Hepatic stellate cell (primary cell): ENCODE measurements at regions not wholly inside any gene's neighbourhood (a gene's known extent, or its start where the extent isn't known, plus 50 kb on each side); places are given as distances from the start of the nearest gene placed in this dataset.

ENCODE experiments used
- DNase-seq: peaks from one replicate; pipeline ENCODE4 v3.0.0; 2011; ENCODE audit warnings: low spot score

DNA sequence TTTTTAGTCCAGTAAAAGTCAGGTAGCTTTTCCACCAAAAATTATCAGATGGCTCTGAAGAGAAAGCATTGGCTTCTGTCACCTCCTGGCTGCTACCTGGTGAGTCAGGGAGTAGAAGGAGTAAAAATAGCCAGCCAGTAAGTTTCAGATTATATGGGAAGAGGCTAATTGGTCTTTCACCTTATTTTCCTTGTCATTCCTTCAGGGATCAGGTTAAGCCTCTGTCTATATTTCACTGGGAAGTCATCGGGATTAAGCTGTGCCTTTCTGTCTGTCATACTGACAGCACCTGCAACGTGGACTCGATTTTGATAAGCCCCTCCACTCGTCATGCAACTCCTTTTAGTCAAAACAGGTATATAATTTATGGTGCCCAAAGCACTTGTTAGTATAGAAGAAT lies 380.7 kb upstream of the CELF4 start:
- no peak for DNase-seq

DNA sequence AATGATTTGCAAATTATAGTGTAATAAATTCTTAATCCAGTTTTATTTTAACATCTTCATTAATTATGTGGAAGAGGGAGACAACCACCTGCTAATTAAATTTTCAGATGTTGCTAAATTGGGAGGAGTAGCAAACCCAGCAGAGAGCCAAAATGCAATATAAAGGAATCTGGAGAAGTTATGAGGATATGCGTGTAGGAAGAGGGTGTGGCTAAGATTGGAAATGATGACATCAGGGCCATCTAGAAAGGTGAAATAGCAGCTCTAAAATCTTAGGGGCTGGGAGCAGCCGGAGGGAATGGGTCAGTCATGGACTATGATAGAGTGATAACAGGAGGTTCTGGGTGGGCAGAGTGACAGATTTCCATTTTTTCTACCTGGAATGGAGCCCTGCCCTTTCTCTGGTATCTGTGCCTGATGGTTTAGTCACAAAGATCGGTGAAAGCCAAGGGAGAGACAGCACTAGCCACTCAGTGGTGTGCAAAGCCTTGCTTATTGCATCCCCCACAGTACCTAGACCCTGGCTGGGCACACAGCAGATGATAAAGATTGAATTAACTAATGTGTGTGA lies 379.2 kb upstream of the CELF4 start:
- DNase-seq = no peak

DNA sequence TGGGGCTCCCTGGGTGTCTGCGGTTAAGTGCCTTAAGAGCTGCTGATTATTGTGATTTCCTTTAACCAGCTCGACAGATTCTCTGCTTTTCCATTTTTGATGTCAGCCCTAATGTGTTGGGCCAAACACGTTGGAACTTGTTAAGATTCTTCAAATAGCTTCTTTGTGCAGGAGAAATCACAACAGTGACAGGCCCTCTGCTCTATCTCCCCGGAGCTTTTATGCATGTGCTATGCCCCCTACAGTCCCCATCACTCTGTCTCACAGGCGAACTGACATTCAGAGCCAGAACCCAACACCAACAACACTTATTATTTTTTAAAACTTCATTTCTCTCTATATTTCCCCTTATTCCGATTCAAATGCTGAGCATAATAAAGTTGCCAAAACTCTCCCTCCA lies 371.7 kb upstream of the CELF4 start:
- no peak for DNase-seq

DNA sequence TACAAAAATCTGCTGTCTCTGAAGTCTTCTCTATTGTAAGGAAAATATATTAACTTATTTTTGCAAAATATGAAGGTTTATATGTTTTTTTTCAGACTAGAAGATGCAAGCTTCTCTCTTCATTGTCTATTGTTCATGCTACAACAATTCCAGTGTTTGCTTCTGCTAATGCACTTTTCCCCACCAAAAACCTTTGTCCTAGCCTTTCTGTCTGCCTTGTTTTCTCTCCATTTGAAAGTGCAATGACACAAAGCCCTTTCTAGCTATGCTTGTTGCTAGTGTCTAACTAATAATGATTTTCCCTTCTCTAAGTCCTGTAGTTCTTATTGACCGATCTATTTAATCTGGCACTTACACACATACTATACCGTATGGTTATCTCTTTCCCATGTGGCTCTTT lies 369.5 kb upstream of the CELF4 start:
- no peak for DNase-seq

DNA sequence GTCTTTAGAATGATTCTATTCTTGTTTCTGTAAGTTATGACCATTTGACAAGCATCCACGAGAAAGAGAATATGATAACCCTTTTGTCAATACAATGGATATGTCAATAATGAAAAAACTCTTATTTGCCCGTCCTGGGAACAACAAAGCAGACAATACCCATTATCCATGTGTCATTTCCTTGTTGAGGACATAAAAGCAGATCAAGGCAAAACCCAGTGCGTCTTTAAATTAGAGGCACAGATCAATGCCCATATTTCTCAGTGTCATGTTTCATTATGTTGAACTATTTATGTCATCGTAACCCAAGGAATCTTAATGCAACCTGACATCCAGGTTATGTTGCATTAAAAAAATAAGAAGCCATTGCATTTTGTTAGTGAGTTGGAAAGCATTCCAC lies 365.0 kb upstream of the CELF4 start:
- no peak for DNase-seq

DNA sequence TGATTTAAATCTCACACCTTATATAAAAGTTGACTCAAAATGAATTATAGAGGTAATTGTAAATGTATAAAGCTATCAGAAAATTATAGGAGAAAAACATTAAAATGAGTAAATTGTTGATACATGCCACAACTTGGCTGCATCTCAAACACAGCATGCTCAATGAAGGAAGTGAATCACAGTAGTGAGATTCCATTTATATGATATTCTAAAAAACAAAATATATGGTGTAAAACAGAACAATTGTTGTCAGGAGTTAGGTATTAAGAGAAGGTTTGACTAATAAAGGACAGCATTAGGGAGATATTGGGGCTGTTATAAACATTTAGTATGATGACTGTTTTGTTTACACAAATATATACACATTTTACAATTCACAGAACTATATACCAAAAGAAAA lies 356.6 kb upstream of the CELF4 start:
- no peak for DNase-seq

DNA sequence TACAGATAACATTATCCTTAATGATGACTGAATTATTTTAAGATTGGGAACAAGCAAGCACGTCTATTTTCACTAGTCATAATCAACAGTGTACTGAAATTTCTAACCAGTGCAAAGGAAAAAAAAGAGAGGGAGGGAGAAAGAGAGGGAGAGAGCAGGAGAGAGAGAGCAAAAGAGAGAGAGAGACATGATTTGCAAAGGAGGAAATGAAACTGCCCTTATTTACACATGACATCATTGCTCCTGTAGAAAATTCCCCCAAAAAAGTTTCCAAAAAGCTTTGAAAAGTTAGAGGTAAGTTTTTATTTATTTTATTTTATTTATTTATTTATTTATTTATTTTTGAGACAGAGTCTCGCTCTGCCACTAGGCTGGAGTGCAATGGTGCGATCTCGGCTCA lies 355.3 kb upstream of the CELF4 start:
- DNase-seq = no peak

DNA sequence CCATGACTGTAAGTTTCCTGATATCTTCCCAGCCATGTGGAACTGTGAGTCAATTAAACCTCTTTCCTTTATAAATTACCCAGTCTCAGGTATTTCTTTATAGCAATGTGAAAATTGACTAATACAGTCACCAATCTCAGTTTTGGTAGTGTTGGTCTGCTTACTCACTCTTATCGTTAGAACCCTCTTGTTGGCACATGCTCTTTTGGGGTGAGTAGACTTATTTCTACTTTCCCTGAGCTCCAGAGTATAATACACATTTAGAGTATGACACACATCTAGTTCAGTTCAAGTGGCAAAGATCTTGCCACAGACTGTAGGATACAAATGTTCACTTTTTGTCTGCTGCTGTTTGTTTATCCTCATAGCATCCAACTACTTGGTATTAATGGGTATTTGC lies 347.5 kb upstream of the CELF4 start:
- DNase-seq = no peak

DNA sequence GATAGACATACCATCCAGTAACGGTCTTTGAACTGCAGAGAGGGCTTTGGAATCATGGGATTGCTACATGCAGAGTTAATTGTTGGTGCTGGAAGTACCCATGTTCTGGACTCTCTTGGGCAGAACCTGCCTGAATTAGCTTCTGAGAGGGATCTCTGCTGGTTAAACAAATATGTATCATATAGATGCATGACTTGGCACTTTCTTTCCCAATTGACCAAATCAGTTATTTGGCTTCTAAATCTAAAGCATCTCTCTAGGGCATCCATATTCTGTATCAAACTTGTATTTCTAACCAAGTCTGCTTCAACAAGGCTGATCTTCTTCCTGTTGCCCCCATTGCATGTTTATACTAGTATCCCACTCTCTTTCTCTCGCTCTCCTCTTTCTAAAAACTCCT lies 336.7 kb upstream of the CELF4 start:
- no peak for DNase-seq

DNA sequence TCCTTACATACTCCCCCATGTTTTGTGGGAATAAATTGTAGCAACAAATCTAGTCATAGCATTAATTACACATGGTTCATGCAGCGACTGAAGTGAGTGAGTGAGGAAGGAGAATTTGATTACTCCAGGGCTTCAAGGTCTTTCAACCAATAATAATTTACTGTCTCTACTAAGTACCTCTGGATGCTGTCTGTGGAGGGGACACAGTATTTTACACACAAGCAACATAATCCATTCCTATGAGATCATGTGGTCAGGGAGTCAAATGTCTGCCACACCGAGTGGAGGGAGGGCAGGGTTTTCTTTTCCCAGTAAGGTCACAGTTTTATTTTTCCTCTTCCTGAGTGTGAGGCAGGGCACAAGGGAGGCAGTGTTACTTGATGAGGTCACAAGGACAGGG lies 334.7 kb upstream of the CELF4 start:
- no peak for DNase-seq

DNA sequence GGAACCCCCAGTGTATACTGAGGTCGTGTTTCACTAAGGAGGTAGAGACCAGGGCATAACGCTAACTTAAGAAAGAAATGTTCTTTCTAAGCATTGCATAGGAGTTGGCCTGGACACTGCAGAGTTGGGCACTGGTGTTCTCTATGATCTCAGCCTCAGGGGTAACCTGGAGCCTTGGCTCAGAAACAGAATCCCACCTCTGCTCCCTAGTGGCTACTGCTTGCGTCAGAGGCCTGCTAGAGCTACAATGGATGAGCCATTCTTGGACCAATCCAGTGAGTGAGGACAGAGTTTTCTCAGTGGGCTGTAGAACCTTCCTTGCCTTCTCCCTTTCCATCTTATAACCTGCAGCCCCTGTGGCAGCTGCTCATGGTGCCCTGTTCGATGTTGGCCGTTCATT lies 324.4 kb upstream of the CELF4 start:
- DNase-seq = no peak

DNA sequence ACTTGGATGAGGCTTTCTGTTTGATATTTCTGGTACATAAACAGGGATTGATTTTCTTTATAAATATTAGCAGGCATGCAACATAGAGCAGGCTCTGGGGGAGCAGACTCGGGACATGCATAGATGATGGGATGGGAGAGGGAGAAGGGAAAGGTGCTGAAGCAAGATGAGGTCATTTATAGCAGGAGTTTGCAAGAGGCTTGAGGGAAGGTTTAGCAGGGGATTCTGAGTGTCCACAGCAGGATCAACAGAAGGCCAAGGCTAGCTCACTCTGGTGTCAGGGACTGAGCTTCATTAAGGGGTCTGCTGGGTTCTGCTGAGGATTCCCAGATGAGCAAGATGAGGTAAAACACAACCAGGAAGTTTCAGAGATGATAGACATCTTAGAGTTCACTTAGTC lies 309.1 kb upstream of the CELF4 start:
- DNase-seq = no peak

DNA sequence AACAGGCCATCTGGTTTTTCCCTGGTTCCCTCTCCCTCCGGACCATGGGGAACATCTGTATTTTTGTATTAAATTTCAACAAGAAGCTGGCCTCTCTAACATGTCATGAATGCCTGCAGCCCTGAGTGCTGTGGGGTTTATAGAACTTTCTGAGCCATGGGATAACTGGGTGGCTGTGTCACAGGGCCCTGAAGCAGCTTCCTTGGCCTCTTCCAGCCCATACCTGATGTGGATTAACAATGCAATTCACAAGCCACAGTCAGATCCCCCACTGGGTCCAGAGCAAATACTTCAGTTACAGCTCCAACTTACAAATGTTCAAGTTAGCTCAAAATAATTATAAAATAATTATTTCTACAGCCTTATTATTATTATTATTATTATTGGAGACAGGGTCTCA lies 307.8 kb upstream of the CELF4 start:
- DNase-seq = no peak

DNA sequence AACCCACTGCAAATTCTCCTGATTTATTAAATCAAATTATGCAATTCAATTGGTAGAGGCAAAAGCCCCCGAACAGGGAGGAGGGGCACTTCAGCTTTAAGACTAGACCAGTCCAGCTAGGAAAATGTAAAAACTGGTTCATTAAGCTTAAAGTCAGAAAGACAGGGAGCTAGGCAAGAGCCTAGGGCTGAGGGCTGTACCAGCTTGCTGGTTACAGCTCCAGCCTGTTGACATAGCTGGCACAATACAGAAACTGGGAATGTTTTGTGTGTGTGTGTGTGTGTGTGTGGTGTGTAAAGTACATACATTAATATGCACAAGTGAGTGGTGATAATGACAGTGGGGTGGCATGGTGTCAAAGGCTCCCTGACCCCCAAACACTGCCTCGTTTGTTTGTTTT lies 307.0 kb upstream of the CELF4 start:
- no peak for DNase-seq

DNA sequence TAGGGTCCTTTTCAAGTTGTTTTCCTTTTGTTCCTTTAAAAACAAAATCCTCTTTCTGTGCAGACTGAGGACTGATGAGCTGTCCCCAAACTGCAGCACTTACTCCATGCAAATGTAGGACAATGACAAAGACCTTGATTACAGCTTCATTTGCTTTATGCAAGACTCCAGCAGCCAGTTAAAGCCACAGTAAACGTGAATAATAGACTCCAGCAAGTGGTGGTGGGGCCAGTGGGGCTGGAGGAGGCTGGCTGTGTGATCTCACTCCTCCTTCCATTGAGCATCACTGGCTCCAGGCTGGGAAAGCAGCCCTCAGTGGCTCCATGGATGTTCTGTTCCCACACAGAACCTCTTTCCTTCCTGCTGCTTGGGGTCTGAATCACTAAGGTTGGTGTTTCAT lies 306.0 kb upstream of the CELF4 start:
- DNase-seq = no peak

DNA sequence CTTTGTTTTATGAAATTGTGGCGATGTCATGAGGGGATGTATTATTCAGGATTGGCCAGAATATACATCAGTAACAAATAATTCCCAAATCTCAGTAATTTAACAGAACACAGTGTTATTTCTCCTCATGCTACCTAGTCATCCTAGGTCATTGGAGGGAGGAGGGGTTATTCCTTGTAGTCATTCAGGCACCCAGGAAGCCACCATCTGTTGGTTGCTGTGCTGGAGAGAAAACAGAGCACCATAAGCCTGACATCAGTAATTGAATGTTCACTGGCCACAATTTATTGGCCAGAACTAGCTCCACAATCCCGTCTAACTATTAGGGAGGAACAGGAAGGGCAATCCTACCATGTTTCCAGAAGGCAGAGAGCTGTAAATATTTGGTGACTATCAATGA lies 303.5 kb upstream of the CELF4 start:
- no peak for DNase-seq

DNA sequence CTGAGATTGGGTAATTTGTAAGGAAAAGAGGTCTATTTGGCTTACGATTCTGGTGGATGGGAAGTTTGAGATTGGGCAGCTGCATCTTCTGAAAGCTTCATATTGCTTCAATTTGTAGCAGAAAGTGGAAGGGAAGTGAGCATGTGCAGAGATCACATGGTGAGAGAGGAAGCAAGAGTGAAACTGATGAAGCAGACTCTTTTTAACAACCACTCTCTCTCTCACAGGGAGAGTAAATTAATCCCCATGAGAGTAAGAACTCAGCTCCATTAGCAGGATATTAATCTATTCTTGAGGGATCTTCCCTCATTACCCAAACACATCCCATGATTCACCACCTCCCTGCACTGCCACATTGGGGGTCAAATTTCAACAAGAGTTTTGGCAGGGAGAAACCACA lies 298.5 kb upstream of the CELF4 start:
- no peak for DNase-seq

DNA sequence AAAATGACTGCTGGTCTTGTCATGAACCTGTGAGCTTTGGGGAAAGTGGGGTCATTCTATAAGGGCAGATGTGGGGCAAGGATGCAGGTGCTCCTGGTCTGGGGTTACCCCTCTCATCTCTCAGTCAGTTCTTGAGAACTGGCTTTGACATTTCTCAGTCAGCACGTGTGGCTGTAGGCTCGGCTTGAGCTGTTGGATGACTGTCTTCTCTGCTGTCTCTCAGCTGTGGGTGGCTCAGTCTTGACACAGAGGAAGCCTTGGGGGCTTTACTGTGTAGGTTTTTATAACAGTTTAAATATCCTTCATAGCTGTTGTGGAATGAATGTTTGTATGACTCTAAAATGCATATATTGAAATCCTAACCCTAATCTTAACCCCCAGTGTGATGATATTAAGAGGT lies 296.4 kb upstream of the CELF4 start:
- DNase-seq = no peak

DNA sequence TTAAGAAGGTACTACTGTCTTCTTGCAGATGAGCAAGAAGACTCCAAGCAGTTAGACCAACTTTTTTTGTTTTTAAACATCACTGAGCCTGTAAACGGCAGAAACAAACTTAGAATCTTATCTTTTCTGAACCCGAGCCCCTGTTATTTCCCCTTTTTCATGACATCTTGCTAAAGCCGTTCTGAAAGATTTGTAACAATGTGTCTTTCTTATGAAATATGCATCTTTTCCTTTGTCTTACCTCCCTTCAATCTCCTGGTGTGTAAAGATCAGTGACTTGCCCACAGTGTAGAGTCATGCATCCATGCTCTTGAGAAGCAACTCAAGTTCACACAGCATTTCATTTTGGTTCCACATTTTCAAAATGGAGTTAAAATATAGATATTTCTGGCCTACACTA lies 288.8 kb upstream of the CELF4 start:
- no peak for DNase-seq

DNA sequence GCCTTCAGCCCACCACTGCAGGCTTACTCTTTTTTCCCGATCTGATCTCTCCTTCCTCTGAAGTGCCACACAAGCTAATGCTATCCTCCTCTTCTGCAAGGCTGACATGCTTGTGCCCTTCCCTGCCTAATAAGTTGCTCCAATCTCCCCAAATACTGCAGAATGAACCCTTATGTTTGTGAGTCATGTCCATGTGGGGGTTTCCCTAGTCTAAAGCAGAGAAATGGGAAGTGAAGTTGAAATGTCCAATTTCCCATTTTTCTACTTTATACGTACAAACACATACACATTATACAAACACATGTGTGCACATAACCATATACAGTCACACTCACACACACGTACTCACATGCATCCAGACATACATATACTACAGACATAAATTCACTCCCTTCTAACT lies 288.1 kb upstream of the CELF4 start:
- no peak for DNase-seq

DNA sequence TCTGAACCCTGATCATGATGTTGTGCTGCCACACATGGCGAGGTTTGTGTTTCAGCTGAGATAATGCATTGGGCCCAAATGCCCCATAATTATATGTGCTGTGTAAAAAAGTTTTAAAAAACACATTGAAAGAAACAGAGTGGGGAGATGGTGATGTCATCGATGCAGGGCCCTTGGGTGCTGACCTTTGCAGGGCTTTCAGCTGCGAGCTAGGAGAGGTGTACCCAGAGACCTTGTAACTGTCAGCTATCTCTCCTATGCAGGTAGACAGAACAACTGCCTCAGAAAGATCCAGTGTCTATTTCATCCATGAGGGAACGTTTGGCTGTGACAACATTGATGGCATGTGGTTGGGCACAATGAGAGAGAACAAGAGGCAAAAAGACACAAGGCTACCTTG lies 286.9 kb upstream of the CELF4 start:
- DNase-seq = no peak

DNA sequence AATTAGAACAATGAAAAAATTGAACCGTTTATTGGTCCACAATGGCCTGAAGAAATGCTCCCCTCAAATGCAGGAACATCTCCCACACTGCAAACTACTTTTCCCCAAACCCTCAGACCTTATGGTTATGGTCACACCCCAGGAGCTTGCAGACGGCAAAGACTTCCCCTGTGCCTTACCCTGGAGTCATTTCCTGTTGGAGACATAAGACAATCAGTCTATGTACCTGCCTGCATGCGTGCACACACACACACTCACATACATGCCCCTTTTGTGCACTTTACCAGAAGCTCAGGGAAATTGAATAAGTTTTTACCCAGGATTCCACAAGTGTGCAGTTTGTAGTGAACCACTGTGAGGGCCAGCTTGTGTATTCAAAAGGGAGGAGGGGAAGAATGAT lies 281.9 kb upstream of the CELF4 start:
- DNase-seq = no peak

DNA sequence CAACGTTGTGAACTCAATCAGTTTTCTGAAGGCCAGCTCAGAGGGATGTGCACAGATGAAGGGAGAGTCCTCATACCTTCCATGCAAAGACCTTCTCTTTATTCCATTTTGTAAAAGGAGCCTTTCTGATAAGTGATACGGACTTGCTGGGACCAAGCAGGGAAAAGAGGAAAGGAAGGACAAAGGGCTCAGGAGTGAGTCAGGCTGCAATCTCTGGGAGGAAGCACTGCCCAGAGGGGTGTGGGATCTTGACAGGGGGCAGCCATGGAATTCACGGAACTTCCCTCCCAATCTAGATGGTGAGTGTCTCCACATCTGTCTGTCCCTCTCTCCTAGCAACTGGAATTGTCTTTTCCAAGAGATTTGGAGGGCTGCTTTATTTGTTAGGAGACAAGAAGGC lies 281.4 kb upstream of the CELF4 start:
- no peak for DNase-seq

DNA sequence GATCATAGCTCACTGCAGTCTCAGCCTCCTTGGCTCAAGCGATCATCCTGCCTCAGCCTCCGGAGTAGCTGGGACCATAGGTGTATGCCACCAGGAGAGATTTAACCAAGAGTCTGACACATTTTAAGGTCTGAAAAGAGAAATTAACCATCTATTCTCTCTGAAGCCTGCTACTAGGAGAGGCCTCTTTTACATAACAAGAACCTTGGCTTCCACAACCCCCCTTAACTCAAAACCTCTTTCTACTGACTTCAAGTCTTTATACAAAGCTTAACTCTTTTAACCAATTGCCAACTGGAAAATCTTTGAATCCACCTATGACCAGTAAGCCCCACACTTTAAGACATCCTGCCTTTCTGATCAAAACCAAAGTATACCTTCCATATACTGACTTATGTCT lies 279.9 kb upstream of the CELF4 start:
- DNase-seq = no peak
